ENCODE measurements at regions not wholly inside any gene's neighbourhood (a gene's known extent, or its start where the extent isn't known, plus 50 kb on each side); places are given as distances from the start of the nearest gene placed in this dataset.

DNA sequence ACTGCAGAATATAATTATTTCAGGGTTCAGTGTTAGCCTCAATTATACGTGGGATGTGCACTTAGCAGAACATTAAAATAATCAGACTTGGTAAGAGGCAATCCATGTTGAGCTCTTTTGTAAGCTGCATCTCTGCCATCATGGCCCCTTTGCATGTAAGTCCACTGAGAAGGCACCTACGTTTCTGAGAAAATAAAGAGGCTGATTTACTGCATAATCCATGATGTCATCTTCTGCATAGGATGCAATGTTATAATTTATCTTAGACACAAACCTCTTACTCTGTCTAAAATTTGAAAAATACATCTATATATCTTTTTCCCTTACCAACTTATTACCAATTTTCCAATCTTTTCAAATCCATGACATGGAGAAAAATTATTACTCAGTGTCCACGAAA is 1294.7 kb downstream of the ZPLD1 start:
- no peaks in the 10 kb centered on the region for H3K9me3 Mint-ChIP-seq (ENCODE audit: unreplicated experiment)
- no peak for DNase-seq (ENCODE audit: extremely low spot score, unreplicated experiment)
- no peak overlapping the region for H3K4me3 Mint-ChIP-seq (ENCODE audit: unreplicated experiment)
- H3K27ac Mint-ChIP-seq (ENCODE audit: unreplicated experiment): no peak overlapping the region
- H3K27me3 Mint-ChIP-seq (ENCODE audit: unreplicated experiment): no peaks in the 10 kb centered on the region
- no peaks in the 10 kb centered on the region for H3K36me3 Mint-ChIP-seq (ENCODE audit: unreplicated experiment)
- H3K4me1 Mint-ChIP-seq (ENCODE audit: unreplicated experiment): no peaks in the 10 kb centered on the region
- TF ChIP-seq, protein P1, sequence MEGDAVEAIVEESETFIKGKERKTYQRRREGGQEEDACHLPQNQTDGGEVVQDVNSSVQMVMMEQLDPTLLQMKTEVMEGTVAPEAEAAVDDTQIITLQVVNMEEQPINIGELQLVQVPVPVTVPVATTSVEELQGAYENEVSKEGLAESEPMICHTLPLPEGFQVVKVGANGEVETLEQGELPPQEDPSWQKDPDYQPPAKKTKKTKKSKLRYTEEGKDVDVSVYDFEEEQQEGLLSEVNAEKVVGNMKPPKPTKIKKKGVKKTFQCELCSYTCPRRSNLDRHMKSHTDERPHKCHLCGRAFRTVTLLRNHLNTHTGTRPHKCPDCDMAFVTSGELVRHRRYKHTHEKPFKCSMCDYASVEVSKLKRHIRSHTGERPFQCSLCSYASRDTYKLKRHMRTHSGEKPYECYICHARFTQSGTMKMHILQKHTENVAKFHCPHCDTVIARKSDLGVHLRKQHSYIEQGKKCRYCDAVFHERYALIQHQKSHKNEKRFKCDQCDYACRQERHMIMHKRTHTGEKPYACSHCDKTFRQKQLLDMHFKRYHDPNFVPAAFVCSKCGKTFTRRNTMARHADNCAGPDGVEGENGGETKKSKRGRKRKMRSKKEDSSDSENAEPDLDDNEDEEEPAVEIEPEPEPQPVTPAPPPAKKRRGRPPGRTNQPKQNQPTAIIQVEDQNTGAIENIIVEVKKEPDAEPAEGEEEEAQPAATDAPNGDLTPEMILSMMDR (IDR thresholded peaks at IDR 0.05): no peak

DNA sequence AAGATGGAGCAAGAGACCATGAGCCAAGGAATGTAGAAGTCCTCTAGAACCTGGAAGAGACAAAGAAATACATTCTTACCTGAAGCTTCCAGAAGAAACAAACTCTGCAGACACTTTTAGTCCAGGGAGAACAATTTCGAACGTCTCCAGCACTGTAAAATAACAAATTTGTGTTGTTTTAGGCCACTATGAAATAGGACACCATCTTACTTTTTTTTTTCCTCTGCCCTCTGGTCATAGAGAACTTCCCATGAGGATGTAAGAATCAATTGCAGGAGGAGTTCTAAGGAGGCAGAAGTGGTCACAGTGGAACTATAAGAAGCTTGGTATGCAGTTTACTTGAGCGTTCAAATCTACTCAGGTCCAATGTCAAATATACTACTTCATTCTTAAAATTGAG is 1295.9 kb downstream of the ZPLD1 start:
- no peaks in the 10 kb centered on the region for H3K4me1 Mint-ChIP-seq (ENCODE audit: unreplicated experiment)
- no peaks in the 10 kb centered on the region for H3K9me3 Mint-ChIP-seq (ENCODE audit: unreplicated experiment)
- no peaks in the 10 kb centered on the region for H3K36me3 Mint-ChIP-seq (ENCODE audit: unreplicated experiment)
- no peak overlapping the region for H3K27ac Mint-ChIP-seq (ENCODE audit: unreplicated experiment)
- TF ChIP-seq, protein P1 (IDR thresholded peaks at IDR 0.05): no peak
- H3K27me3 Mint-ChIP-seq (ENCODE audit: unreplicated experiment): no peaks in the 10 kb centered on the region
- DNase-seq (ENCODE audit: extremely low spot score, unreplicated experiment): no peak
- H3K4me3 Mint-ChIP-seq (ENCODE audit: unreplicated experiment): no peak overlapping the region

DNA sequence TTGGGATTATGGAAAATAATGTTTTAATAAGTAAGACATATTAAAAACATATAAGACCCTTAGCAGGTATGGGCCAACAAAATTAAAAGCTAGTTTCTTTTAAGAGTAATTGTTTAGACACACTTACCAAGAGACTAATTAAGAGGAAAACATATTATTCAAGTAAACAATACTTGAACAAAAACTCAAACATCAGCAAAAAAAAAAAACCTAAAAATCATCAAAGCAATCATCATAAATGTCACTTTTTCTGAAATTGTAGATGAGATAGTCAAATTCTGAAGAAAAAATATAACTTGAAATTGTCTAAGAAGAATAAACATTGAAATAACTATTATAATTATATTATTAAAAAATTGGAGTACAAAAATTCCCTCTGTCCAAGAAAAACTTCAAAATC is 1318.2 kb downstream of the ZPLD1 start:
- Mint-ChIP-seq H3K4me3 (ENCODE audit: unreplicated experiment) (no peak overlapping the region), H3K4me1 (ENCODE audit: unreplicated experiment) (no peaks in the 10 kb centered on the region), H3K27ac (ENCODE audit: unreplicated experiment) (no peak overlapping the region), H3K36me3 (ENCODE audit: unreplicated experiment) (no peaks in the 10 kb centered on the region), H3K9me3 (ENCODE audit: unreplicated experiment) (no peaks in the 10 kb centered on the region), H3K27me3 (ENCODE audit: unreplicated experiment) (no peaks in the 10 kb centered on the region)
- DNase-seq (ENCODE audit: extremely low spot score, unreplicated experiment): no peak
- TF ChIP-seq, protein P1 (IDR thresholded peaks at IDR 0.05): no peak

DNA sequence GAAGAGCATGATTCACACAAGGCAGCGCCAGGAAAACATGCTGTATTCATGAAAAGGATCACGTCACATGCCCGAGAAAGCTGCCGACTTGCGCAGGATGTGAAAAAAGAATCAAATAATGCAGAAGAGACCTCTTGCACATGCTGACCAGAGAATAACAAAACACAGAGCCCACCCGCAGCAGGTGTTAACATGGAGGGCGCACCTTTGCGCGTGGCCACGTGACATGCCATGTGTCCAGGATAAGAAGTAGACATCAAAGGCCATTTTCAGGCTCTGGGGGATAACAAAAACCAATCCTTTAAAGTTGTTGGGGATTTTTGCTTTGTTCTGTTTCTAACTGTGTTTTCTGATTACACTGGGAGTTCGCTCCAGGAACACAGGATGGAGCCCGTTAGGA is 1332.8 kb downstream of the ZPLD1 start:
- DNase-seq (ENCODE audit: extremely low spot score, unreplicated experiment): no peak
- Mint-ChIP-seq H3K4me3 (ENCODE audit: unreplicated experiment) (no peak overlapping the region), H3K27ac (ENCODE audit: unreplicated experiment) (no peak overlapping the region), H3K4me1 (ENCODE audit: unreplicated experiment) (no peaks in the 10 kb centered on the region), H3K36me3 (ENCODE audit: unreplicated experiment) (no peaks in the 10 kb centered on the region), H3K9me3 (ENCODE audit: unreplicated experiment) (peaks cover 8% of the 10 kb centered on the region), H3K27me3 (ENCODE audit: unreplicated experiment) (peaks cover 4% of the 10 kb centered on the region)
- TF ChIP-seq, protein P1 (IDR thresholded peaks at IDR 0.05): no peak

DNA sequence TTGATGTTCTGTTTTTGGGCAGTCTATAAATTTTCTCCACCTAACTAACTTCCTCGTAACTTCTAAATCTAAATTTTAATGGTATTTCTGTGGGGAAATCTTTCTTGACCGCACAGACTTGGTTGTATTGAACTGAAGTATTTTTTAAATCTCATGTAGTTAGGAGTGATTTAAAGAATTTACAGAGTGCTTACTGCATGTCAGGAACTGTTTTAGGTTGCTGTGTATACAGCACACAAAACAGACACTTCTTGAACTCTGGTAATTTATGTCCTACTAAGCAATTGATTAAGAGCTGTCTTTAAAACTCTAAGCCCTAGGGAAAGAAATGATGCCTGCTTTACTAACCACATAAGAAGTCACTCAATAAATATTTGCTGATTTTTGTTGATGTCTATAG is 1350.2 kb downstream of the ZPLD1 start:
- Mint-ChIP-seq H3K9me3 (ENCODE audit: unreplicated experiment) (no peaks in the 10 kb centered on the region), H3K27me3 (ENCODE audit: unreplicated experiment) (peaks cover 9% of the 10 kb centered on the region), H3K36me3 (ENCODE audit: unreplicated experiment) (no peaks in the 10 kb centered on the region), H3K4me3 (ENCODE audit: unreplicated experiment) (no peak overlapping the region), H3K4me1 (ENCODE audit: unreplicated experiment) (no peaks in the 10 kb centered on the region), H3K27ac (ENCODE audit: unreplicated experiment) (no peak overlapping the region)
- TF ChIP-seq, protein P1 (IDR thresholded peaks at IDR 0.05): no peak
- DNase-seq (ENCODE audit: extremely low spot score, unreplicated experiment): no peak
